B cell (primary cell): ENCODE measurements at regions not wholly inside any gene's neighbourhood (a gene's known extent, or its start where the extent isn't known, plus 50 kb on each side); places are given as distances from the start of the nearest gene placed in this dataset.

Experiments used
- ATAC-seq: fragments of 200-7000 bp; cut with Tn5 transposase; one replicate; pipeline ENCODE4 v1.10.0; 2021; ENCODE audit warnings: low read depth, mild to moderate bottlenecking, moderate number of reproducible peaks, moderate library complexity
- CTCF ChIA-PET: fragments of 350-600 bp; sonication (Branson Sonifier 250); formaldehyde crosslinking; loops from one replicate; lab custom pipeline; 2021; ENCODE audit warnings: antibody characterized with exemption, inconsistent platforms; lab: Charles Lee
- POLR2A ChIA-PET: fragments of 350-600 bp; sonication (Branson Sonifier 250); formaldehyde crosslinking; loops from one replicate; lab custom pipeline; 2021; ENCODE audit warnings: antibody characterized with exemption; lab: Charles Lee
- DNase-seq: peaks from one replicate; pipeline ENCODE4 v3.0.0; 2013
- H2AFZ ChIP-seq: 2 replicates; pipeline ENCODE4 v1.6.1; 2012; ENCODE audit warnings: mild to moderate bottlenecking, low read depth, low read length; ENCODE audit not compliant: insufficient read depth, poor library complexity, severe bottlenecking
- H3K27ac ChIP-seq, 2 donors: 1 replicate in 1 of 2; 2 replicates in 1 of 2; pipeline ENCODE4 v1.5.1; 2012 to 2013; ENCODE audit warnings: low read length in 2 of 2, mild to moderate bottlenecking in 2 of 2, moderate library complexity in 1 of 2
- H3K27me3 ChIP-seq, 4 experiments: fragments of 200-600 bp in 1 of 4; sonication (generic) in 1 of 4; replicated peaks in 1 of 4; 1 replicate in 2 of 4; 2 replicates in 2 of 4; pipeline versions ENCODE4 v1.6.1 to v1.7.0; 2013 to 2016; ENCODE audit warnings: low read length in 3 of 4, mild to moderate bottlenecking in 2 of 4, mixed read lengths in 1 of 4, moderate library complexity in 1 of 4; ENCODE audit not compliant: insufficient read depth in 4 of 4, control insufficient read depth in 3 of 4; ENCODE audit errors: control extremely low read depth in 1 of 4
- H3K36me3 ChIP-seq, 2 experiments: replicated peaks in 1 of 2; 1 replicate in 1 of 2; 2 replicates in 1 of 2; pipeline versions ENCODE4 v1.6.1 to v1.7.1; 2013; ENCODE audit warnings: low read length in 1 of 2; ENCODE audit not compliant: insufficient read depth in 2 of 2, control insufficient read depth in 1 of 2; ENCODE audit errors: control extremely low read depth in 1 of 2, extremely low read depth in 1 of 2
- H3K4me1 ChIP-seq, 2 donors: fragments of 200-600 bp in 1 of 2; sonication (generic) in 1 of 2; 1 replicate in 1 of 2; 2 replicates in 1 of 2; pipeline versions ENCODE4 v1.5.1 to v1.6.1; 2013 to 2017; ENCODE audit warnings: low read length in 2 of 2; ENCODE audit not compliant: control insufficient read depth in 2 of 2, insufficient read depth in 2 of 2
- H3K4me2 ChIP-seq: replicated peaks from 2 replicates; pipeline ENCODE3; 2012; ENCODE audit warnings: mild to moderate bottlenecking, low read depth, low read length; ENCODE audit not compliant: poor library complexity, severe bottlenecking
- H3K4me3 ChIP-seq, 5 experiments: fragments of 200-600 bp in 1 of 5; sonication (generic) in 1 of 5; 1 replicate in 3 of 5; 2 replicates in 2 of 5; pipeline versions ENCODE4 v1.5.1 to v1.7.0; 2011 to 2016; ENCODE audit warnings: low read length in 4 of 5, mild to moderate bottlenecking in 4 of 5, low read depth in 2 of 5, control low read depth in 1 of 5, moderate library complexity in 1 of 5; ENCODE audit not compliant: insufficient read depth in 1 of 5; ENCODE audit errors: control extremely low read depth in 1 of 5, extremely low read depth in 1 of 5
- H3K79me2 ChIP-seq: fragments of 200-600 bp; sonication (generic); one replicate; pipeline ENCODE4 v1.6.0; 2016; ENCODE audit warnings: low read length; ENCODE audit not compliant: control insufficient read depth, insufficient read depth
- H3K9ac ChIP-seq: fragments of 200-600 bp; sonication (generic); 2 replicates; pipeline ENCODE4 v1.6.1; 2017; ENCODE audit warnings: mild to moderate bottlenecking, low read length, moderate library complexity
- H3K9me3 ChIP-seq, 3 donors: one replicate each; pipeline versions ENCODE4 v1.6.1 to v1.7.1; 2013; ENCODE audit warnings: low read length in 2 of 3; ENCODE audit not compliant: control insufficient read depth in 2 of 3, insufficient read depth in 1 of 3; ENCODE audit errors: control extremely low read depth in 1 of 3
- H4K20me1 ChIP-seq: 2 replicates; pipeline ENCODE4 v1.6.0; 2012; ENCODE audit warnings: mild to moderate bottlenecking, low read length; ENCODE audit not compliant: insufficient read depth, control insufficient read depth, poor library complexity, severe bottlenecking
- H3K27ac Mint-ChIP-seq: one replicate; pipeline ENCODE4 v1.8.0; 2021; ENCODE audit warnings: mixed read lengths
- H3K27me3 Mint-ChIP-seq: one replicate; pipeline ENCODE4 v1.8.0; 2021; ENCODE audit warnings: mixed read lengths
- H3K4me1 Mint-ChIP-seq: one replicate; pipeline ENCODE4 v1.8.0; 2021; ENCODE audit warnings: mixed read lengths
- H3K4me3 Mint-ChIP-seq: one replicate; pipeline ENCODE4 v1.8.0; 2021; ENCODE audit warnings: mixed read lengths
- H3K9me3 Mint-ChIP-seq: one replicate; pipeline ENCODE4 v1.8.0; 2022; ENCODE audit warnings: mixed read lengths; ENCODE audit not compliant: insufficient read depth
- EZH2 ChIP-seq: IDR thresholded peaks from 2 replicates; pipeline ENCODE4 v1.6.1; 2012; ENCODE audit warnings: borderline replicate concordance, low read depth, mild to moderate bottlenecking, moderate library complexity, low read length; ENCODE audit not compliant: insufficient read depth, poor library complexity, severe bottlenecking
- WGBS: methylation state at CpG from one replicate; pipeline ENCODE4 v1.1.5; 2013; ENCODE audit warnings: missing lambda C conversion rate; ENCODE audit not compliant: insufficient coverage; 5-methylcytosine and 5-hydroxymethylcytosine counted together
- intact Hi-C: fragments of 100-400 bp; cut with micrococcal nuclease; formaldehyde crosslinking; loops from one replicate; pipeline ENCODE4 v1.10.0; 2022
- TF ChIP-seq, protein P1 (sequence below): fragments of 200-600 bp; IDR thresholded peaks from one replicate; pipeline ENCODE4 v1.8.0; 2022; ENCODE audit warnings: antibody characterized with exemption, mild to moderate bottlenecking

DNA sequence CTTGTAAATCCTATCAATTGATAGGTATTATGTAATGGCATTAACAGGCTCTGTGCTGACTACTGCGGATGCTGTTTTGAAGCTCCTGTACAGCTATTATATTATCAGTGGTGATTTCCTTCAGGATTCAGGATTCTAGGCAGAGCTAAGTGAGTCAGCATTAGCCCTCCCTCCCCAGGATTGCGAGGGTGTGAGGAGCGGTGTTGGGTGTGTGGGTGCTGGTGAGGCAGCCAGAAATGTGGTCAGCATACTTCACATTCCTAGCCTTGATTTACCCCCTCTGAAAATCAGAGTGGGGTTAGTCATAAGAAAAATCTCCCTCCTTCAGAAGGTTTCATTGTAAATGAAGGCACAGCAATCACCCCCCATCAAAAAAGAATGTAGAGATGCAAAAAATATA, 72.5 kb downstream of the SNTN start:
- Histone ChIP-seq H3K36me3 (no peaks in the 10 kb centered on the region), H3K4me2 (no peak overlapping the region), H3K9me3 (peaks cover 0 to 3% (median 0%) of the 10 kb centered on the region in 3 donors), H2AFZ (no peak overlapping the region), H3K4me1 (no peaks in the 10 kb centered on the region), H3K27me3 (no peaks in the 10 kb centered on the region), H3K9ac (no peak overlapping the region), H3K27ac (no peak overlapping the region), H4K20me1 (no peaks in the 10 kb centered on the region), H3K79me2 (no peaks in the 10 kb centered on the region), H3K4me3 (no peak overlapping the region)
- Mint-ChIP-seq H3K9me3 (peaks cover 10% of the 10 kb centered on the region), H3K4me3 (no peak overlapping the region), H3K27ac (no peak overlapping the region), H3K27me3 (peaks cover 7% of the 10 kb centered on the region), H3K4me1 (no peaks in the 10 kb centered on the region)
- DNase-seq (no peak), ATAC-seq (no peak)
- ChIA-PET CTCF (interaction anchor here (0.7 kb wide), 1 partner anchor 27 kb away, joined by 3 read pairs; no protein-coding TSS in a partner anchor), POLR2A (no interaction called here)
- WGBS = no CpG with 5 or more reads among the region's 3 CpGs
- intact Hi-C loops = no loop called here
- TF ChIP-seq, protein P1, sequence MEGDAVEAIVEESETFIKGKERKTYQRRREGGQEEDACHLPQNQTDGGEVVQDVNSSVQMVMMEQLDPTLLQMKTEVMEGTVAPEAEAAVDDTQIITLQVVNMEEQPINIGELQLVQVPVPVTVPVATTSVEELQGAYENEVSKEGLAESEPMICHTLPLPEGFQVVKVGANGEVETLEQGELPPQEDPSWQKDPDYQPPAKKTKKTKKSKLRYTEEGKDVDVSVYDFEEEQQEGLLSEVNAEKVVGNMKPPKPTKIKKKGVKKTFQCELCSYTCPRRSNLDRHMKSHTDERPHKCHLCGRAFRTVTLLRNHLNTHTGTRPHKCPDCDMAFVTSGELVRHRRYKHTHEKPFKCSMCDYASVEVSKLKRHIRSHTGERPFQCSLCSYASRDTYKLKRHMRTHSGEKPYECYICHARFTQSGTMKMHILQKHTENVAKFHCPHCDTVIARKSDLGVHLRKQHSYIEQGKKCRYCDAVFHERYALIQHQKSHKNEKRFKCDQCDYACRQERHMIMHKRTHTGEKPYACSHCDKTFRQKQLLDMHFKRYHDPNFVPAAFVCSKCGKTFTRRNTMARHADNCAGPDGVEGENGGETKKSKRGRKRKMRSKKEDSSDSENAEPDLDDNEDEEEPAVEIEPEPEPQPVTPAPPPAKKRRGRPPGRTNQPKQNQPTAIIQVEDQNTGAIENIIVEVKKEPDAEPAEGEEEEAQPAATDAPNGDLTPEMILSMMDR = no peak
- TF ChIP-seq EZH2 = no peak

DNA sequence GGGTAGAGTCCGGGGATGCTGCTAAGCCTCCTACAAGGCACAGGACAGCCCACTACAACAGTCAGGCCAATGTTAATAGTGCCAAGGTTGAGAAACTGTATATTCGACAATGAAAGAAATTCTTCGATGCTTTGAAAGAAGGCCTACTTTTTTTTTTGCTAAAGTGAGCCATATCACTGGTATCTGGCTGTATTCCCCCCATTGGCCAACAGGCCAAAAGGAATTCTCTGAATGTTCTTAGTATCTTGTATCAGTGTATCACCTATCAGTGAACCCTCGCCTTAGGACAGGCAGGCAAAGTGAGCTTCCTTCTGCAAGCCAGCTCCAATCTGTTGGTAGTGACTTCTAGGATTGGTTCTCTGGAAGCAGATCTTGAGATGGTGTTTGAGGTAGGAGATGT, 74.2 kb downstream of the SNTN start:
- no peak overlapping the region for H3K27ac Mint-ChIP-seq
- Histone ChIP-seq H3K27ac (no peak overlapping the region), H3K27me3 (no peaks in the 10 kb centered on the region), H3K4me1 (no peaks in the 10 kb centered on the region), H3K36me3 (no peaks in the 10 kb centered on the region), H3K4me3 (no peak overlapping the region), H2AFZ (no peak overlapping the region), H3K79me2 (no peaks in the 10 kb centered on the region), H3K9ac (no peak overlapping the region), H4K20me1 (no peaks in the 10 kb centered on the region), H3K9me3 (peaks cover 0 to 3% (median 0%) of the 10 kb centered on the region in 3 donors), H3K4me2 (no peak overlapping the region)
- no peak for TF ChIP-seq EZH2
- TF ChIP-seq, protein P1 = no peak
- peaks cover 11% of the 10 kb centered on the region for H3K27me3 Mint-ChIP-seq
- H3K4me3 Mint-ChIP-seq = no peak overlapping the region
- H3K9me3 Mint-ChIP-seq = peaks cover 11% of the 10 kb centered on the region
- intact Hi-C loops = no loop called here
- DNase-seq (no peak), ATAC-seq (no peak)
- POLR2A ChIA-PET = no interaction called here
- WGBS = 100% methylated on average over 1 of the region's 4 CpGs
- CTCF ChIA-PET = no interaction called here
- no peaks in the 10 kb centered on the region for H3K4me1 Mint-ChIP-seq
